Cardiac muscle cell (in vitro differentiated cells and primary cell): ENCODE measurements at regions not wholly inside any gene's neighbourhood (a gene's known extent, or its start where the extent isn't known, plus 50 kb on each side); places are given as distances from the start of the nearest gene placed in this dataset.

Source experiments
- DNase-seq, 2 donors: peaks; one replicate each; pipeline versions ENCODE4 v3.0.0 to v3.0.0-alpha.2; 2010 to 2017; ENCODE audit warnings: low read depth in 1 of 2, low spot score in 1 of 2
- H3K27ac ChIP-seq: fragments of 200-600 bp; sonication (generic); 2 replicates; pipeline ENCODE4 v1.5.1; 2016
- H3K27me3 ChIP-seq: fragments of 200-600 bp; sonication (generic); 2 replicates; pipeline ENCODE4 v1.6.0; 2016; ENCODE audit warnings: control low read depth
- H3K36me3 ChIP-seq: fragments of 200-600 bp; sonication (generic); 2 replicates; pipeline ENCODE4 v1.5.1; 2016; ENCODE audit warnings: control low read depth
- H3K4me1 ChIP-seq: fragments of 200-600 bp; sonication (generic); 2 replicates; pipeline ENCODE4 v1.8.1; 2017; ENCODE audit warnings: low read depth, mild to moderate bottlenecking, mixed run types
- H3K4me3 ChIP-seq: fragments of 200-600 bp; sonication (generic); 2 replicates; pipeline ENCODE4 v1.5.1; 2016; ENCODE audit warnings: mild to moderate bottlenecking
- H3K9me3 ChIP-seq: fragments of 200-600 bp; sonication (generic); 2 replicates; pipeline ENCODE4 v1.5.1; 2017; ENCODE audit warnings: low read depth, mild to moderate bottlenecking, control low read depth
- CTCF ChIP-seq: IDR thresholded peaks from 2 replicates; pipeline ENCODE4 v1.5.1; 2012; ENCODE audit warnings: low read depth, mild to moderate bottlenecking, low read length

- Histone ChIP-seq H3K9me3 (no peaks in the 10 kb centered on the region), H3K27ac (no peak overlapping the region), H3K4me1 (no peaks in the 10 kb centered on the region), H3K4me3 (no peak overlapping the region), H3K27me3 (no peaks in the 10 kb centered on the region), H3K36me3 (no peaks in the 10 kb centered on the region)
- TF ChIP-seq CTCF: no peak
- peak in 1 of 2 donors; percentile 37 for DNase-seq
Measured at GRCh38 chr5:136522217-136522956, 157.0 kb upstream of the TRPC7 start.

- no peaks in the 10 kb centered on the region for H3K4me1 ChIP-seq
- H3K27ac ChIP-seq: no peak overlapping the region
- H3K36me3 ChIP-seq: no peaks in the 10 kb centered on the region
- no peak overlapping the region for H3K4me3 ChIP-seq
- H3K27me3 ChIP-seq: no peaks in the 10 kb centered on the region
- no peak for TF ChIP-seq CTCF
- no peak for DNase-seq
- H3K9me3 ChIP-seq: no peaks in the 10 kb centered on the region
Measured at GRCh38 chr5:136521696-136522095, 156.4 kb upstream of the TRPC7 start.

- no peak for TF ChIP-seq CTCF
- no peak for DNase-seq
- Histone ChIP-seq H3K27me3 (no peaks in the 10 kb centered on the region), H3K4me1 (no peaks in the 10 kb centered on the region), H3K4me3 (no peak overlapping the region), H3K27ac (no peak overlapping the region), H3K9me3 (no peaks in the 10 kb centered on the region), H3K36me3 (no peaks in the 10 kb centered on the region)
Measured at GRCh38 chr5:136518814-136519213, 153.5 kb upstream of the TRPC7 start.

- H3K4me3 ChIP-seq: no peak overlapping the region
- H3K9me3 ChIP-seq: no peaks in the 10 kb centered on the region
- DNase-seq: no peak
- TF ChIP-seq CTCF: no peak
- no peak overlapping the region for H3K27ac ChIP-seq
- H3K27me3 ChIP-seq: no peaks in the 10 kb centered on the region
- H3K36me3 ChIP-seq: no peaks in the 10 kb centered on the region
- no peaks in the 10 kb centered on the region for H3K4me1 ChIP-seq
Measured at GRCh38 chr5:136518174-136518573, 152.8 kb upstream of the TRPC7 start.

GRCh38 chr5:136517755-136518154, 152.4 kb upstream of the TRPC7 start:
- H3K27ac ChIP-seq: no peak overlapping the region
- H3K27me3 ChIP-seq: no peaks in the 10 kb centered on the region
- no peaks in the 10 kb centered on the region for H3K4me1 ChIP-seq
- H3K9me3 ChIP-seq: no peaks in the 10 kb centered on the region
- no peaks in the 10 kb centered on the region for H3K36me3 ChIP-seq
- TF ChIP-seq CTCF: no peak
- DNase-seq: no peak
- H3K4me3 ChIP-seq: no peak overlapping the region
